H1 (cell line): ENCODE measurements at regions not wholly inside any gene's neighbourhood (a gene's known extent, or its start where the extent isn't known, plus 50 kb on each side); places are given as distances from the start of the nearest gene placed in this dataset.

ENCODE experiments used
- CTCF ChIA-PET: fragments of 300-600 bp; sonication (Branson Sonifier 250); formaldehyde crosslinking; loops from one replicate; lab custom pipeline; 2021; ENCODE audit not compliant: partially characterized antibody; lab: Charles Lee
- POLR2A ChIA-PET: fragments of 300-600 bp; sonication (Branson Sonifier 250); formaldehyde crosslinking; loops from one replicate; lab custom pipeline; 2021; ENCODE audit warnings: inconsistent platforms; ENCODE audit not compliant: partially characterized antibody; lab: Charles Lee
- DNase-seq, 2 experiments: peaks; one replicate each; pipeline versions ENCODE4 v3.0.0 to v3.0.0-alpha.2; 2010 to 2022; ENCODE audit warnings: low spot score in 2 of 2, low read depth in 1 of 2, mixed read lengths in 1 of 2
- FAIRE-seq: peaks from 2 replicates; lab custom pipeline; 2011; peaks lifted over from hg19 to GRCh38; lab: Jason Lieb, UNC
- H2AFZ ChIP-seq: 2 replicates; pipeline ENCODE4 v1.8.1; 2012; ENCODE audit warnings: low read length, inconsistent platforms
- H2AK5ac ChIP-seq: 2 replicates; pipeline ENCODE4 v1.6.1; 2013; ENCODE audit warnings: low read depth, low read length
- H2BK120ac ChIP-seq: replicated peaks from 2 replicates; pipeline ENCODE3; 2013; ENCODE audit warnings: low read depth, low read length, inconsistent platforms
- H2BK12ac ChIP-seq: 2 replicates; pipeline ENCODE4 v1.6.1; 2013; ENCODE audit warnings: low read depth, low read length
- H2BK15ac ChIP-seq: 2 replicates; pipeline ENCODE4 v1.6.1; 2013; ENCODE audit warnings: low read length
- H2BK20ac ChIP-seq: 2 replicates; pipeline ENCODE4 v1.6.1; 2013; ENCODE audit warnings: low read length
- H2BK5ac ChIP-seq: 2 replicates; pipeline ENCODE4 v1.6.1; 2013; ENCODE audit warnings: low read depth, low read length
- H3K14ac ChIP-seq: 2 replicates; pipeline ENCODE4 v1.6.1; 2013; ENCODE audit warnings: inconsistent platforms; ENCODE audit not compliant: insufficient read length
- H3K18ac ChIP-seq: 2 replicates; pipeline ENCODE4 v1.6.1; 2013; ENCODE audit warnings: low read length; ENCODE audit errors: extremely low read depth
- H3K23ac ChIP-seq: 2 replicates; pipeline ENCODE4 v1.6.1; 2013; ENCODE audit warnings: inconsistent platforms; ENCODE audit not compliant: insufficient read length
- H3K23me2 ChIP-seq: 2 replicates; pipeline ENCODE4 v1.6.1; 2013; ENCODE audit warnings: low read depth, low read length
- H3K27ac ChIP-seq: 2 replicates; pipeline ENCODE4 v1.6.1; 2011; ENCODE audit warnings: low read depth, low read length, inconsistent platforms
- H3K27me3 ChIP-seq, 4 experiments: replicated peaks in 1 of 4; 1 replicate in 1 of 4; 2 replicates in 3 of 4; pipeline versions ENCODE4 v1.6.1 to v1.8.1; 2011 to 2013; ENCODE audit warnings: low read length in 3 of 4, mild to moderate bottlenecking in 3 of 4, inconsistent platforms in 2 of 4, mixed read lengths in 2 of 4, moderate library complexity in 1 of 4; ENCODE audit not compliant: control insufficient read depth in 3 of 4, insufficient read depth in 3 of 4; ENCODE audit errors: extremely low read depth in 1 of 4
- H3K36me3 ChIP-seq, 4 experiments: 2 replicates each; pipeline versions ENCODE4 v1.6.1 to v1.8.1; 2011 to 2013; ENCODE audit warnings: mild to moderate bottlenecking in 4 of 4, low read length in 3 of 4, moderate library complexity in 2 of 4, control low read depth in 1 of 4, inconsistent platforms in 1 of 4; ENCODE audit not compliant: insufficient read depth in 4 of 4, control insufficient read depth in 2 of 4
- H3K4ac ChIP-seq: replicated peaks from 2 replicates; pipeline ENCODE3; 2013; ENCODE audit warnings: low read length, low read depth, mixed read lengths, inconsistent platforms; ENCODE audit not compliant: insufficient read length
- H3K4me1 ChIP-seq, 4 experiments: replicated peaks in 1 of 4; 1 replicate in 1 of 4; 2 replicates in 3 of 4; pipeline versions ENCODE4 v1.6.1 to v1.8.1; 2011 to 2013; ENCODE audit warnings: low read length in 3 of 4, inconsistent platforms in 2 of 4, mixed read lengths in 1 of 4; ENCODE audit not compliant: insufficient read depth in 4 of 4, control insufficient read depth in 3 of 4
- H3K4me2 ChIP-seq, 2 experiments: 2 replicates each; pipeline versions ENCODE4 v1.6.1 to v1.8.1; 2011 to 2013; ENCODE audit warnings: low read depth in 2 of 2, low read length in 2 of 2, control low read depth in 1 of 2, inconsistent platforms in 1 of 2, mild to moderate bottlenecking in 1 of 2; ENCODE audit not compliant: insufficient read depth in 1 of 2
- H3K4me3 ChIP-seq, 4 experiments: fragments of 200-600, 300-600 bp in 1 of 4; sonication (generic), shearing (Covaris generic), sonication (Bioruptor Twin) in 1 of 4; 2 replicates each; pipeline versions ENCODE4 v1.5.1 to v1.8.1; 2011 to 2016; ENCODE audit warnings: low read length in 4 of 4, low read depth in 3 of 4, control low read depth in 2 of 4, inconsistent platforms in 2 of 4, mild to moderate bottlenecking in 2 of 4, mixed read lengths in 1 of 4, moderate library complexity in 1 of 4; ENCODE audit not compliant: insufficient read depth in 2 of 4; ENCODE audit errors: extremely low read depth in 1 of 4
- H3K56ac ChIP-seq: replicated peaks from 2 replicates; pipeline ENCODE3; 2013; ENCODE audit warnings: low read depth, mild to moderate bottlenecking, mixed read lengths, low read length, inconsistent platforms; ENCODE audit not compliant: insufficient read length
- H3K79me1 ChIP-seq: 2 replicates; pipeline ENCODE4 v1.6.1; 2013; ENCODE audit warnings: low read depth, low read length, control low read depth
- H3K79me2 ChIP-seq, 2 experiments: 2 replicates each; pipeline versions ENCODE4 v1.6.1 to v1.8.1; 2012 to 2013; ENCODE audit warnings: low read length in 2 of 2, mild to moderate bottlenecking in 2 of 2, inconsistent platforms in 1 of 2; ENCODE audit not compliant: insufficient read depth in 2 of 2, control insufficient read depth in 1 of 2
- H3K9ac ChIP-seq, 4 experiments: replicated peaks in 1 of 4; 1 replicate in 1 of 4; 2 replicates in 3 of 4; pipeline versions ENCODE4 v1.6.1 to v1.8.1; 2011 to 2013; ENCODE audit warnings: low read depth in 3 of 4, low read length in 3 of 4, control low read depth in 2 of 4, mild to moderate bottlenecking in 2 of 4, moderate library complexity in 2 of 4, inconsistent platforms in 1 of 4; ENCODE audit errors: extremely low read depth in 1 of 4
- H3K9me3 ChIP-seq, 2 experiments: 2 replicates each; pipeline versions ENCODE4 v1.6.1 to v1.8.1; 2012 to 2013; ENCODE audit warnings: mild to moderate bottlenecking in 2 of 2, moderate library complexity in 2 of 2, control low read depth in 1 of 2, inconsistent platforms in 1 of 2, low read depth in 1 of 2, low read length in 1 of 2, mixed read lengths in 1 of 2; ENCODE audit not compliant: insufficient read depth in 2 of 2
- H4K20me1 ChIP-seq, 2 experiments: replicated peaks in 1 of 2; 2 replicates each; pipeline versions ENCODE3 to v1.8.1; 2011 to 2013; ENCODE audit warnings: inconsistent platforms in 2 of 2, low read length in 2 of 2, mild to moderate bottlenecking in 1 of 2; ENCODE audit not compliant: insufficient read depth in 2 of 2, control insufficient read depth in 1 of 2
- H4K5ac ChIP-seq: 2 replicates; pipeline ENCODE4 v1.6.1; 2013; ENCODE audit warnings: low read length, low read depth, mixed read lengths, inconsistent platforms; ENCODE audit not compliant: insufficient read length
- H4K8ac ChIP-seq: 2 replicates; pipeline ENCODE4 v1.8.0; 2013; ENCODE audit warnings: mild to moderate bottlenecking, moderate library complexity, low read length, inconsistent platforms; ENCODE audit not compliant: insufficient read depth; ENCODE audit errors: extremely low read depth
- H4K91ac ChIP-seq: replicated peaks from 2 replicates; pipeline ENCODE3; 2013; ENCODE audit warnings: low read length, mixed read lengths, inconsistent platforms; ENCODE audit not compliant: insufficient read length
- BACH1 ChIP-seq: IDR thresholded peaks from 2 replicates; pipeline ENCODE4 v1.6.1; 2012; ENCODE audit warnings: low read length, improper control_type of control experiment
- CREB1 ChIP-seq: IDR thresholded peaks from 2 replicates; pipeline ENCODE4 v1.6.1; 2012; ENCODE audit warnings: inconsistent platforms
- EGR1 ChIP-seq: IDR thresholded peaks from 2 replicates; pipeline ENCODE4 v1.6.1; 2011; ENCODE audit warnings: low read depth, low read length, borderline replicate concordance
- RFX5 ChIP-seq: IDR thresholded peaks from 2 replicates; pipeline ENCODE4 v1.6.1; 2011; ENCODE audit warnings: low read depth, low read length, improper control_type of control experiment, borderline replicate concordance
- SP1 ChIP-seq: IDR thresholded peaks from 2 replicates; pipeline ENCODE4 v1.6.1; 2011; ENCODE audit warnings: low read depth, low read length
- SRF ChIP-seq: IDR thresholded peaks from 2 replicates; pipeline ENCODE4 v1.6.1; 2011; ENCODE audit warnings: mild to moderate bottlenecking, low read depth, low read length, moderate library complexity
- TEAD4 ChIP-seq: IDR thresholded peaks from 2 replicates; pipeline ENCODE4 v1.6.1; 2012; ENCODE audit warnings: low read depth, low read length, inconsistent platforms, mixed read lengths
- WGBS, 2 experiments: shearing (Covaris generic) in 1 of 2; methylation state at CpG; one replicate each; pipeline versions ENCODE4 v1.1.6 to v1.1.7; 2013 to 2015; ENCODE audit warnings: low lambda C conversion rate in 2 of 2, mixed read lengths in 2 of 2, inconsistent platforms in 1 of 2, low coverage in 1 of 2, missing lambda C conversion rate in 1 of 2; ENCODE audit not compliant: insufficient replicate concordance in 2 of 2, insufficient coverage in 1 of 2, insufficient read length in 1 of 2; ENCODE audit errors: extremely low coverage in 1 of 2, missing lambda C conversion rate in 1 of 2; 5-methylcytosine and 5-hydroxymethylcytosine counted together

DNA sequence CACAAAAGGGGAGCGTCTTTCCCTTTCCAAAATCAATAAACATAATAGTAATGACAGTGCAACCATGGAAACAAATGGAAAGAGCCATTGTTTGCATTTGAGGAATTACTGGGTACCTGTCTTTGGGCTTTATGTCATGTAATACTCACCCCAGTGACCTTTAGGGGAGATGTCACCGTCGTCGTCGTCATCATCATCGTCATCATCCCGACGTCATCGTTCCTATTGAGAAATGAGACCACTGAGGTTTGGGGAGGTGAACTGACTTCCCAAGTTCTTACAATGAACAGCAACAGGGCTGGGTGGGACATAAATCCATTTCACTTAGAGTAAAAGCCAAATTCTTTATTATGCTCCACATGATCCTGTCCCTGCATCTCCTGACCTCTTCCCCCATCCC is 168.9 kb upstream of the KAZN start:
- 98% methylated on average over 9 of the region's 9 CpGs; no CpG with 5 or more reads in 1 of the 2 experiments for WGBS, 2 experiments
- no peak overlapping the region for H4K5ac ChIP-seq
- no peak overlapping the region for H2BK20ac ChIP-seq
- H2BK5ac ChIP-seq = no peak overlapping the region
- no peaks in the 10 kb centered on the region for H3K9me3 ChIP-seq
- H3K79me2 ChIP-seq = no peaks in the 10 kb centered on the region
- peaks cover 0 to 2% (median 0%) of the 10 kb centered on the region in 4 experiments; a peak in 1 of 7 replicates for H3K27me3 ChIP-seq
- ChIA-PET CTCF (no interaction called here), POLR2A (no interaction called here)
- H3K9ac ChIP-seq = no peak overlapping the region
- no peak overlapping the region for H3K14ac ChIP-seq
- no peak for DNase-seq
- no peaks in the 10 kb centered on the region for H3K36me3 ChIP-seq
- no peak overlapping the region for H2AFZ ChIP-seq
- H3K18ac ChIP-seq = no peak overlapping the region
- H3K23me2 ChIP-seq = no peaks in the 10 kb centered on the region
- no peak overlapping the region for H3K27ac ChIP-seq
- H2BK15ac ChIP-seq = no peak overlapping the region
- FAIRE-seq = no peak
- H4K8ac ChIP-seq = no peak overlapping the region
- no peaks in the 10 kb centered on the region for H3K4me1 ChIP-seq
- H3K56ac ChIP-seq = no peak overlapping the region
- TF ChIP-seq BACH1 (no peak), TEAD4 (no peak), EGR1 (no peak), CREB1 (no peak), RFX5 (no peak), SP1 (no peak), SRF (no peak)
- H2AK5ac ChIP-seq = no peak overlapping the region
- H3K4me2 ChIP-seq = no peak overlapping the region
- no peak overlapping the region for H4K91ac ChIP-seq
- H2BK12ac ChIP-seq = no peak overlapping the region
- H3K79me1 ChIP-seq = no peaks in the 10 kb centered on the region
- no peak overlapping the region for H2BK120ac ChIP-seq
- H3K23ac ChIP-seq = no peak overlapping the region
- H3K4ac ChIP-seq = no peak overlapping the region
- no peak overlapping the region for H3K4me3 ChIP-seq
- H4K20me1 ChIP-seq = no peaks in the 10 kb centered on the region
